Spinal cord (tissue), 9 donors: ENCODE measurements at regions not wholly inside any gene's neighbourhood (a gene's known extent, or its start where the extent isn't known, plus 50 kb on each side); places are given as distances from the start of the nearest gene placed in this dataset.

Source experiments
- DNase-seq, 6 donors: peaks; one replicate each; pipeline versions ENCODE4 v3.0.0 to v3.0.0-alpha.2; 2013 to 2015; ENCODE audit warnings: low spot score in 6 of 6, low read depth in 4 of 6
- H3K27ac ChIP-seq: one replicate; pipeline ENCODE4 v1.5.1; 2013; ENCODE audit warnings: low read depth, low read length, control low read depth
- H3K27me3 ChIP-seq: one replicate; pipeline ENCODE4 v1.6.1; 2013; ENCODE audit warnings: low read length; ENCODE audit not compliant: control insufficient read depth, insufficient read depth
- H3K36me3 ChIP-seq: one replicate; pipeline ENCODE4 v1.6.1; 2013; ENCODE audit warnings: low read length; ENCODE audit not compliant: control insufficient read depth, insufficient read depth
- H3K4me1 ChIP-seq: one replicate; pipeline ENCODE4 v1.6.1; 2013; ENCODE audit warnings: low read length; ENCODE audit not compliant: control insufficient read depth, insufficient read depth
- H3K4me3 ChIP-seq: one replicate; pipeline ENCODE4 v1.5.1; 2013; ENCODE audit warnings: low read depth, low read length, control low read depth
- H3K9me3 ChIP-seq: one replicate; pipeline ENCODE4 v1.6.1; 2013; ENCODE audit warnings: low read length; ENCODE audit not compliant: control insufficient read depth, insufficient read depth
- WGBS: methylation state at CpG from one replicate; pipeline ENCODE4 v1.1.5; 2013; ENCODE audit warnings: missing lambda C conversion rate; ENCODE audit not compliant: insufficient coverage; 5-methylcytosine and 5-hydroxymethylcytosine counted together
- donor health status: healthy.

- Histone ChIP-seq H3K36me3 (no peaks in the 10 kb centered on the region), H3K27me3 (no peaks in the 10 kb centered on the region), H3K4me3 (no peak overlapping the region), H3K27ac (no peak overlapping the region), H3K9me3 (no peaks in the 10 kb centered on the region), H3K4me1 (peaks cover 39% of the 10 kb centered on the region)
- peak in 1 of 6 donors; percentile 80 for DNase-seq
- WGBS, result 71% methylated on average over 25 of the region's 27 CpGs
These were observed 672.5 kb downstream of the BRD1 start for GRCh38 chr22:49155039-49155769.

GRCh38 chr22:49154433-49154832 is 673.2 kb downstream of the BRD1 start:
- Histone ChIP-seq H3K4me1 (peaks cover 45% of the 10 kb centered on the region), H3K27ac (no peak overlapping the region), H3K27me3 (no peaks in the 10 kb centered on the region), H3K36me3 (no peaks in the 10 kb centered on the region), H3K4me3 (no peak overlapping the region), H3K9me3 (no peaks in the 10 kb centered on the region)
- DNase-seq, result no peak
- WGBS, result 76% methylated on average over 18 of the region's 18 CpGs

GRCh38 chr22:49153921-49154320 is 673.8 kb downstream of the BRD1 start:
- Histone ChIP-seq H3K36me3 (no peaks in the 10 kb centered on the region), H3K9me3 (no peaks in the 10 kb centered on the region), H3K27ac (no peak overlapping the region), H3K4me3 (no peak overlapping the region), H3K27me3 (no peaks in the 10 kb centered on the region), H3K4me1 (peaks cover 45% of the 10 kb centered on the region)
- no peak for DNase-seq
- 87% methylated on average over 5 of the region's 11 CpGs for WGBS

GRCh38 chr22:49152939-49153770 is 674.5 kb downstream of the BRD1 start:
- no peak overlapping the region for H3K4me3 ChIP-seq
- WGBS, result 93% methylated on average over 17 of the region's 20 CpGs
- no peaks in the 10 kb centered on the region for H3K9me3 ChIP-seq
- peaks cover 46% of the 10 kb centered on the region for H3K4me1 ChIP-seq
- no peak for DNase-seq
- H3K27ac ChIP-seq, result no peak overlapping the region
- no peaks in the 10 kb centered on the region for H3K36me3 ChIP-seq
- H3K27me3 ChIP-seq, result no peaks in the 10 kb centered on the region

GRCh38 chr22:49152127-49152938 is 675.3 kb downstream of the BRD1 start:
- Histone ChIP-seq H3K4me3 (no peak overlapping the region), H3K36me3 (no peaks in the 10 kb centered on the region), H3K4me1 (peaks cover 54% of the 10 kb centered on the region), H3K27me3 (no peaks in the 10 kb centered on the region), H3K27ac (no peak overlapping the region), H3K9me3 (no peaks in the 10 kb centered on the region)
- WGBS, result 40% methylated on average over 6 of the region's 13 CpGs
- DNase-seq, result no peak

- WGBS, result 72% methylated on average over 24 of the region's 24 CpGs
These were observed 676.2 kb downstream of the BRD1 start for GRCh38 chr22:49151256-49152126.

GRCh38 chr22:49150801-49151221 is 676.9 kb downstream of the BRD1 start:
- Histone ChIP-seq H3K4me1 (peaks cover 55% of the 10 kb centered on the region), H3K27me3 (no peaks in the 10 kb centered on the region), H3K36me3 (peaks cover 2% of the 10 kb centered on the region), H3K27ac (no peak overlapping the region), H3K9me3 (no peaks in the 10 kb centered on the region), H3K4me3 (no peak overlapping the region)
- 36% methylated on average over 14 of the region's 18 CpGs for WGBS
- DNase-seq, result peak in 2 of 6 donors; percentile 24 to 54

More at GRCh38 chr22:49151256-49152126, 676.2 kb downstream of the BRD1 start:
- no peak for DNase-seq
- Histone ChIP-seq H3K27me3 (no peaks in the 10 kb centered on the region), H3K36me3 (peaks cover 2% of the 10 kb centered on the region), H3K4me3 (no peak overlapping the region), H3K27ac (no peak overlapping the region), H3K4me1 (peaks cover 58% of the 10 kb centered on the region), H3K9me3 (no peaks in the 10 kb centered on the region)

GRCh38 chr22:49149721-49150608 is 677.7 kb downstream of the BRD1 start:
- Histone ChIP-seq H3K36me3 (peaks cover 2% of the 10 kb centered on the region), H3K9me3 (no peaks in the 10 kb centered on the region), H3K4me3 (no peak overlapping the region), H3K27me3 (no peaks in the 10 kb centered on the region), H3K27ac (no peak overlapping the region), H3K4me1 (peaks cover 46% of the 10 kb centered on the region)
- 83% methylated on average over 15 of the region's 18 CpGs for WGBS
- DNase-seq, result no peak
